GM12892 (cell line): ENCODE measurements at regions not wholly inside any gene's neighbourhood (a gene's known extent, or its start where the extent isn't known, plus 50 kb on each side); places are given as distances from the start of the nearest gene placed in this dataset.

ENCODE experiments used
- DNase-seq: peaks from one replicate; pipeline ENCODE4 v3.0.0; 2011; ENCODE audit not compliant: insufficient read length
- FAIRE-seq: peaks from 2 replicates; lab custom pipeline; 2011; peaks lifted over from hg19 to GRCh38; lab: Jason Lieb, UNC
- POLR2A ChIP-seq: IDR thresholded peaks from 2 replicates; pipeline ENCODE4 v1.6.1; 2011; ENCODE audit warnings: low read depth, low read length, control low read depth
- POLR2AphosphoS5 ChIP-seq: IDR thresholded peaks from 2 replicates; pipeline ENCODE4 v1.6.1; 2011; ENCODE audit warnings: low read depth, low read length, control low read depth
- TAF1 ChIP-seq: IDR thresholded peaks from 2 replicates; pipeline ENCODE4 v1.6.1; 2011; ENCODE audit warnings: low read depth, mild to moderate bottlenecking, control low read depth, low read length, borderline replicate concordance

DNA sequence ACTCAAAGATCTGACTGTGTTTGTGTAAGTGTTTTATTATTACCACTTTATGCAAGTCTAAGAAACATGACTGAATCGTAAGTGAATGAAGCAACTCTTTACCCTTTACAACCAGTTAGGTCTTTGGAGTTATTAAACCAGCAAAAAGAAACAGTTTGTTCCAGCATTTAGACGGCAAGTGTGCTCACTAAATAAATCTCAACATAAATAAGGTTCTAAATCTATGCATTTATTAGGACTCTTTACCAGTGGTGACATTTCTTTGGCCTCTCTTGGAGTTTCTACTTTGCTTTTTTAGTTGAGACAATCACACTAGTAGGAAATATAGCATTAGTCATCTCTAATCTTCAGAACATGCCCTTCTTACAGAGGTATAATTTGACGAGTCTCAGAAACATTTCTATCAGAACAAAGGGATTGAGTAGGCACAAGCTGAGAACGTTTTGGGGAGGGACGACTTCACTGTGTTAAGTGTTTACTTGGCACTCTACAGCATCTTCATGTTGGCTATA is 739.9 kb upstream of the NR2F2 start:
- DNase-seq: no peak
- TF ChIP-seq POLR2A (no peak), POLR2AphosphoS5 (no peak), TAF1 (no peak)
- no peak for FAIRE-seq

DNA sequence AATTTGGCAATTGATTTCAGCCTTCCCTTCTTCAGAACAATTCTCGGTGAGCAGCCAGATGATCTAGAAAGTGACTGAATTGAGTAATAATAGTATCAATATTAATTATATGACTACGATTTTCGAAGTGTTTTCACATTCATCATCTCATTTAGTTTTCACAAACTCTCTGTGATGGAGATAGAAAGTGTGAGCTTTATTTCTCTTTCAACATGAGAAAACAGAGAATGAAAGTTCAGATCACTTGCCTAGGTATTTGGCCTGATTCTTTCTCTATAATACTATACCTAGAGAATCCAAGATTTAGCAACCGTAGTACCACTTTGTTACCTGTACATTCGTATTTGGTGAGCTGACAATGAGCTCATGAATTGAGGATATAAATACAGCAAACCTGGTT is 739.2 kb upstream of the NR2F2 start:
- DNase-seq (no peak), FAIRE-seq (no peak)
- TF ChIP-seq POLR2A (no peak), TAF1 (no peak), POLR2AphosphoS5 (no peak)

DNA sequence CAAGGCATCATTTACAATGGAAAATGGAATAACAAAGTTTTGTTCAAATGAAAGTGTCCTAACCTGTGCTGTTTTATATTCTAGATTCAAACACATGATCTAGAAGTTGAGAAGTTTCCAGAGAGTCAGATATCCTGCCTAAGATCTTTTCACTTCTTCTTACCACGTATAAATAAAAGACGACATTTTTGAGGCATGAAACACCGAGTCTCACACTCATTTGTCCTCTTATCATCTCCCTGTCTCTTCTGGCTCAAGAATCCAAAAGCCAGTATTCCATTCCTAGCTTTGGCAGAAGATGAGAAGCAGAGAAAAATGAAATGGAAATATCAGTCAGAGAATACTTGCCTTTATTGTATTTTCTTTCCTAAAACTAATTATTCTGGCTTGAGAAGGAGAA is 738.6 kb upstream of the NR2F2 start:
- TF ChIP-seq TAF1 (no peak), POLR2A (no peak), POLR2AphosphoS5 (no peak)
- no peak for DNase-seq
- no peak for FAIRE-seq

DNA sequence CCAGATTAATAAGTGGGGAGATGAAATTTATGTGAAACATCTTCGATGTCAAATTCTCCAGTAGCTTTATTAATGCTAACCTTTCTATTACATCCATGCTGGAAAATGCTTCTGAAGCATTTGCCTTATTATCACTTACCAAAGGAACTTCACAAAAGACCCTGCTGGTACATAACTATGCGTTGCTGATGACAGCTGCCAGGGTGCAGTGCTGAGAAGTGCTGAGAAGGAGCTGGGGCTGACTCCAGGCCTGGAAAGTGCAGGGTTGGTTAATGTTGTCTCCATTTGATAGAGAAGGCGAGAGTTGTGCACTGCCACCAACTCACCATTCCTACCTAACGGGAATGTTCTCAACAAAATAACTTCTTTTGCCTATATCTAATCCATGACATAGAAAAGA is 736.0 kb upstream of the NR2F2 start:
- FAIRE-seq (no peak), DNase-seq (no peak)
- TF ChIP-seq POLR2A (no peak), POLR2AphosphoS5 (no peak), TAF1 (no peak)

DNA sequence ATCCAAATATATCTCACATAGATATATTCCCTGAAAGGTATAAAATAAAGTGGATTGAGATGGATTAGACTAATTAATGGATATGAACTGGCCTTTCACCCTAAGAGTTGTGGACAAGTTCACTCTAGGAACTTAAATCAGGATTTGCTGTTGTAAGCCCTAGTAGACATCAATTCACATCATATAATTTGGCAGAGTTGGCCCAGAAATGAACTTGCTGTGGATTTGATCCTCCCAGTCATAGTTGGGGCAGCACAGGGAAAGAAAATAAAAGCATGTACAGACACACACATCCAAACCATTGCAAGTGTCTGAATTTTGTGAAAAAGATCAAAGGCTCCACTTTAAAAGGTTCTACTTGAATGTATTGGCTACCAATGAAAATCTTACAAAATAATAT is 734.7 kb upstream of the NR2F2 start:
- FAIRE-seq (no peak), DNase-seq (no peak)
- TF ChIP-seq POLR2AphosphoS5 (no peak), TAF1 (no peak), POLR2A (no peak)

DNA sequence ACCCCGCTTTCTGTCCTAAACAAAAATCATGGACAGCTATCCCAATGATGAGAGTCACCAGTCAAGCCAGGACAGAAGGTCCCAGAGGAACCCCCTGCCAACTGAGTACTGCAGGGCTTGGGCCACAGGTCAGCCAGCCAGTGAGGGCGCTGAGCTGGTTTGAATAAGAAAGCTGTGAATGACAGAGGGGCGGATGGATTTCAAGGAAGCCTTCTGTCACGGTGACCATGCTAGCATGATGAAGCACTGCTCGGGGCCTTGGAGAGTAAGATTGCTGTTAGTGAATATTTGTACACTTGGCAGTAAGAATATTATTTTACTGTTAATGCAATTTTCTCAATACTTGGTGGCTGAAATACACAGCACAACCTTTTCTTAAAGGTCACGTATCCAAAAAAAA is 734.0 kb upstream of the NR2F2 start:
- no peak for TF ChIP-seq TAF1
- no peak for TF ChIP-seq POLR2A
- no peak for TF ChIP-seq POLR2AphosphoS5
- DNase-seq (no peak), FAIRE-seq (no peak)

DNA sequence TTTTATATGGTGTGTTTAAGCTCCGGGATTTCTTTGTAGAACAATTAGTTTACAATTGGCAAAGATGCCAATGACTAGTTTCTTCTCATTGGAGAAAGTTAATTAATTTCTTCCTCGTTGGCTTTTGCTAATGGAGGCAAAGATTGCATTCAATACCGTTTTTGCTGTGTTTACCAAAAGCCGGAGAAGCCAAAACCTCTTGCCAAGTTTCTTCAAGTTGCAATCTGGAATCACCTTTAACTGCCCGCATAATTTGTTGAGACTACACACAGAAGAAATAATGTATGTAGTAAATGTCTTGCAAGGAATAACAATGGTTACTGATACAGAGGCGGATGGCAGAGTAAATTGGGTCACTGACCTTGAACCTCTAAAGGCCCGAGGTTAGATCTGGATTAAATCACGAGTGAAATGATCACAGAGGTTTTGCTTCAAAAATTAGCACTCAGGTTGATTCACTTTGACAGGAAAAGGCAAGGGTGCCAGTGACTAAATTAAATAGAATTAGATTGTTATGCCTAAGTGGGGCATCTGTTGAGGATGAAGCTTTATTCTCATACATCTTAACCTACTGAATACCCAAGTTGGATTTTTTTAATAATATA is 732.1 kb upstream of the NR2F2 start:
- TF ChIP-seq TAF1 (no peak), POLR2AphosphoS5 (no peak), POLR2A (no peak)
- FAIRE-seq (no peak), DNase-seq (no peak)

DNA sequence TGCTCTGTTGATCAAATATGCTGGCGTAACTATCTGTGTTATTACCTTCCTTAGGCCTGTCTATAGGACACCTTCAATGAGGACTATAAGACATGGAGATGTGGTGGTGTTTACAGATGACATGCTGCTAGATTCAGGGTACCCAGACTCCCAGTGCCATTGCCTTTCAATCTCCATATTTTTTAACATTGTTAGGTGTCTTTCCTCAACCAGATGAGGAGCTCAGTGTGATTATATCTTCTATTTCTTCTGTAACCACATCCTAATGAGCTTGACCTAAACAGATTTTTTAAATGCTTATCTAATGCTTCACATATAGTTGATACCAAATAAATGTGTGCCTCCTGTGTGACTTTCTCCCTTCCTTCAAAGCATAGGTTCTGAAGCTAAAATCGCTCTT is 730.1 kb upstream of the NR2F2 start:
- FAIRE-seq: no peak
- TF ChIP-seq POLR2AphosphoS5 (no peak), TAF1 (no peak), POLR2A (no peak)
- no peak for DNase-seq

DNA sequence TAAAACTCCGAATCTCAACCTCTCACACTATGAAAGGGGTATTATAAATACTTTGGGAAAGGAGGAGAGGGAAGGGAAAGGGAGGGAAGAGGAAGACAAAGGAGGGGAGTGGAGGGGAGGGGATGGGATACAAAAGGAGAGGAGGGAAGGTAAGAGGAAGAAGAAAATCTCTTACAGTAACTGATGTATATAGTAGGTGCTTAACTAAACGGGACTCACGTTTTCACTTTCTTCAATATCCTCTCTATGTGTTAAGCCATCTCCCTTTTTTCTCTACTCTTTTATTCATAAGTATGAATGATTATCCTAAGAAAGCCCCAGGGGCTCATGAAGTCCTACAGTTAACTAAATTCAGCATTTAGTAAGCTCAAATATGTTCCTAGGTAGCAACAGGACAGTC is 729.6 kb upstream of the NR2F2 start:
- TF ChIP-seq POLR2A (no peak), TAF1 (no peak), POLR2AphosphoS5 (no peak)
- FAIRE-seq (no peak), DNase-seq (no peak)

DNA sequence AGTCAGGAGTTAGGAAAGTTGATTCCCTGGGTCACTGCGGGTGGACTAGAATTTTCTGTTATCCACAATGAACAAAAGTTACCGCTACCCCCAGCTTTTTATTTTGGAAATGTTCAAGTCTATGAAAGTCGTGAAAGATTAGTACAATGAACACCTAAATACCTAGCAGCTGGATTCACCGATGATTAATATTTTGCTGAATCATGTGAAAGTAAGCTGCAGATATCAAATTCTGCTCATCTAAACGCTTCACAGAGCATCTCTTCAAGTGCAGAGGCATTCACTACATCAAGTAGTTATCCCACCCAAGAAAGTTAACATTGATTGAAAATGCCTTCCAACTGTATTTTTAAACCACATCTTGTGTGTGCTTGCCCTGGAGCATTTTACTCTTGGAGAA is 729.0 kb upstream of the NR2F2 start:
- DNase-seq: no peak
- no peak for TF ChIP-seq POLR2A
- no peak for TF ChIP-seq POLR2AphosphoS5
- no peak for TF ChIP-seq TAF1
- no peak for FAIRE-seq

DNA sequence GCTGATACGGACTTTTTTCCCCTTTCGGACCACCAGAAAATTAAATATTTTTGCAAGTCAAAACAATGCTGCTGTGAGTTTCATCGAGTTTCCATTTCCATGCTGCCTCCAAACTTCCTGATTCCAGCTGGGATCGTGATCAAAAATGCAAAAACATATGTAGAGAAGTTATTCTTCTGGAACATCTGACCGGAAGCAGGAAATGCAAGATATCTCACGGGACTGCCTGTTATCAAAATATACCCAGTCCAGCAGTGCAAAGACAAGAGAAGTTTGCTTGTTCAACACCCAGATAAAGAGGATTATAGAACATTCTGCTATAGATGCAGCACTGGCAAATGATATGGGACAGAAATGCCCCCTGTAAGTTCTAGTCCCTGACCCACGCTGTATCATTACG is 726.7 kb upstream of the NR2F2 start:
- DNase-seq (no peak), FAIRE-seq (no peak)
- TF ChIP-seq POLR2AphosphoS5 (no peak), TAF1 (no peak), POLR2A (no peak)

DNA sequence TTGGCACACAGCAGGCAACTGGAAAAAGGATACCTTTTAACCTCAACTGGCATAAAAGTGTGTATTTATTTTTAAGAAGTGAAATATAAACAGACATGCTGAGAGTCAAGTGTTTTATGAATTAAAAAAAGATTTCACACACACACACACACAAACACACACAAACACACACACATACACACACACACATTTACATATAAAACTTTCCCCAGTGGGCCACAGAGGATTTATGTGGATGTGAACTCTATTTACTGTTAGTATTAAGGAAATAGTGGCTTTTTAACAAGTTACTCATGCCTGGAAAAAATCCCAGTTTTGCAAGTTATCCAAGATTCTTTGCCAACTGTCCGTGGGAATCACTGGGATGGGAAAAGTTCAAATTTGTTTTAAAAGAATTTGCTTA is 725.9 kb upstream of the NR2F2 start:
- DNase-seq: no peak
- TF ChIP-seq POLR2AphosphoS5: no peak
- TF ChIP-seq TAF1: no peak
- no peak for TF ChIP-seq POLR2A
- no peak for FAIRE-seq
